Tibial nerve (tissue), 4 donors: ENCODE measurements at regions not wholly inside any gene's neighbourhood (a gene's known extent, or its start where the extent isn't known, plus 50 kb on each side); places are given as distances from the start of the nearest gene placed in this dataset.

Experiments
- DNase-seq, 2 donors: peaks; one replicate each; pipeline ENCODE4 v3.0.0-alpha.2; 2019; ENCODE audit warnings: low spot score in 2 of 2
- H3K27ac ChIP-seq, 4 donors: fragments of 200-600 bp; sonication (generic) in 3 of 4; one replicate each; pipeline ENCODE4 v1.5.1; 2017 to 2019; ENCODE audit warnings: mild to moderate bottlenecking in 1 of 4
- H3K27me3 ChIP-seq, 2 donors: fragments of 200-600 bp; sonication (generic) in 1 of 2; one replicate each; pipeline versions ENCODE4 v1.5.1 to v1.6.0; 2017 to 2019
- H3K36me3 ChIP-seq, 3 donors: fragments of 200-600 bp; sonication (generic); one replicate each; pipeline ENCODE4 v1.5.1; 2018 to 2019
- H3K4me1 ChIP-seq, 4 donors: fragments of 200-600 bp; sonication (generic) in 3 of 4; one replicate each; pipeline ENCODE4 v1.5.1; 2017 to 2019
- H3K4me3 ChIP-seq, 4 donors: fragments of 200-600 bp; sonication (generic) in 3 of 4; one replicate each; pipeline ENCODE4 v1.5.1; 2017 to 2019; ENCODE audit warnings: mild to moderate bottlenecking in 1 of 4, moderate library complexity in 1 of 4
- H3K9me3 ChIP-seq, 4 donors: fragments of 200-600 bp; sonication (generic) in 3 of 4; one replicate each; pipeline ENCODE4 v1.5.1; 2017 to 2019
- CTCF ChIP-seq, 5 experiments: fragments of 200-600 bp in 3 of 5; fragments of 450-650 bp in 2 of 5; sonication (generic) in 3 of 5; IDR thresholded peaks; one replicate each; pipeline ENCODE4 v1.5.1; 2016 to 2019; ENCODE audit warnings: antibody characterized with exemption in 5 of 5, mild to moderate bottlenecking in 3 of 5, moderate library complexity in 2 of 5
- EP300 ChIP-seq, 2 donors: sonication (generic); formaldehyde crosslinking; IDR thresholded peaks; one replicate each; pipeline ENCODE4 v1.6.1; 2017; ENCODE audit warnings: antibody characterized with exemption in 2 of 2, mild to moderate bottlenecking in 1 of 2
- POLR2A ChIP-seq, 2 donors: fragments of 450-650 bp; IDR thresholded peaks; one replicate each; pipeline ENCODE4 v1.6.1; 2017; ENCODE audit warnings: antibody characterized with exemption in 2 of 2, mild to moderate bottlenecking in 2 of 2, moderate library complexity in 2 of 2
- WGBS, 2 donors: methylation state at CpG; one replicate each; pipeline ENCODE4 v1.1.5; 2018; 5-methylcytosine and 5-hydroxymethylcytosine counted together

GRCh38 chr16:7124701-7125100 is 207.9 kb upstream of the RBFOX1 start:
- Histone ChIP-seq H3K27ac (no peak overlapping the region), H3K27me3 (no peaks in the 10 kb centered on the region), H3K36me3 (no peaks in the 10 kb centered on the region), H3K4me3 (no peak overlapping the region), H3K9me3 (no peaks in the 10 kb centered on the region), H3K4me1 (no peaks in the 10 kb centered on the region)
- 49 to 50% methylated on average over 5 of the region's 5 CpGs for WGBS, 2 donors
- no peak for DNase-seq
- no peak for TF ChIP-seq EP300 (IDR thresholded peaks at IDR 0.05)
- no peak for TF ChIP-seq CTCF (IDR thresholded peaks at IDR 0.05)
- no peak for TF ChIP-seq POLR2A (IDR thresholded peaks at IDR 0.05)

DNA sequence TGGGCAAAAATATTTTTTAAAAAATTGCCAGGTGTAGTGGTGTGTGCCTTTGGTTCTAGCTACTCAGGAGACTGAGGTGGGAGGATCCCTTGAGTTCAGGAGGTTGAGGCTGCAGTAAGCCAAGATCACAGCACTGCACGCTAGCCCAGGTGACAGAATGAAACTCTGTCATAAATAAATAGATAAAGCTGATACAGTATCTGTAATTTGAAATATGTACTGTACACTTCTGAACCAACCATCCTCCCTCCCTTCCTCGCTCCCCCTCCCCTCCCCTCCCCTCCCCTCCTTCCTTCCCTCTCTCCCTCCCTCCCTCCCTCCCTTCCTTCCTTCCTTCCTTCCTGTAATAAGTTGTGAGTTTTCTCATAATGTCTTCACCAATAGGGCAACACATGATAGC is 208.4 kb upstream of the RBFOX1 start:
- no peaks in the 10 kb centered on the region for H3K4me1 ChIP-seq
- no peak for DNase-seq
- WGBS, 2 donors, result 71 to 83% methylated on average over 2 of the region's 2 CpGs
- H3K27ac ChIP-seq, result no peak overlapping the region
- TF ChIP-seq POLR2A (IDR thresholded peaks at IDR 0.05) (no peak), CTCF (IDR thresholded peaks at IDR 0.05) (no peak), EP300 (IDR thresholded peaks at IDR 0.05) (no peak)
- no peaks in the 10 kb centered on the region for H3K36me3 ChIP-seq
- H3K27me3 ChIP-seq, result no peaks in the 10 kb centered on the region
- H3K4me3 ChIP-seq, result no peak overlapping the region
- H3K9me3 ChIP-seq, result no peaks in the 10 kb centered on the region

DNA sequence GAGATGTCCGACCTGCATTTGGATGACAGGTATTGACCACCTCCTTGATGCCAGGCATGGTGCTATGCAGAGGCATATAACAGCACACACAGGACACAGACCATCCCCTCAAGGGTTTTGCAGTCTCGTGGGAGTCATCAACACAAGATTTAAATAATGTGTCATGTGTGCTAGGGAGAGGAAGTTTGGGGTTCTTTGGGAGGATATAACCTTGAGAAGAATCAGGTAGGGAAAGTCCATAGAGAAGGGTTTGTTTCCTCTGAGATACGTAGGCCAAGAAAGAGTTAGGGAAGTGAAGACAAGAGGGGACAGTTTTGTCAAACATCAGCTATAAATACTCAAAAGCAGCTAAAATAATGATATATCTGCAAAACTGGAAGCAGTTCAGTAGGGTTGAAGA is 215.9 kb upstream of the RBFOX1 start:
- WGBS, 2 donors, result 62 to 70% methylated on average over 3 of the region's 3 CpGs
- Histone ChIP-seq H3K4me3 (no peak overlapping the region), H3K27me3 (no peaks in the 10 kb centered on the region), H3K36me3 (no peaks in the 10 kb centered on the region), H3K27ac (no peak overlapping the region), H3K9me3 (no peaks in the 10 kb centered on the region), H3K4me1 (no peaks in the 10 kb centered on the region)
- TF ChIP-seq POLR2A (IDR thresholded peaks at IDR 0.05) (no peak), EP300 (IDR thresholded peaks at IDR 0.05) (no peak), CTCF (IDR thresholded peaks at IDR 0.05) (no peak)
- no peak for DNase-seq

- no peak for DNase-seq
- Histone ChIP-seq H3K4me1 (no peaks in the 10 kb centered on the region), H3K36me3 (no peaks in the 10 kb centered on the region), H3K27me3 (no peaks in the 10 kb centered on the region), H3K9me3 (no peaks in the 10 kb centered on the region), H3K4me3 (no peak overlapping the region), H3K27ac (no peak overlapping the region)
- TF ChIP-seq POLR2A (IDR thresholded peaks at IDR 0.05) (no peak), CTCF (IDR thresholded peaks at IDR 0.05) (no peak), EP300 (IDR thresholded peaks at IDR 0.05) (no peak)
- WGBS, 2 donors, result 86 to 88% methylated on average over 5 of the region's 5 CpGs
These were observed 216.7 kb upstream of the RBFOX1 start for GRCh38 chr16:7115898-7116297.

DNA sequence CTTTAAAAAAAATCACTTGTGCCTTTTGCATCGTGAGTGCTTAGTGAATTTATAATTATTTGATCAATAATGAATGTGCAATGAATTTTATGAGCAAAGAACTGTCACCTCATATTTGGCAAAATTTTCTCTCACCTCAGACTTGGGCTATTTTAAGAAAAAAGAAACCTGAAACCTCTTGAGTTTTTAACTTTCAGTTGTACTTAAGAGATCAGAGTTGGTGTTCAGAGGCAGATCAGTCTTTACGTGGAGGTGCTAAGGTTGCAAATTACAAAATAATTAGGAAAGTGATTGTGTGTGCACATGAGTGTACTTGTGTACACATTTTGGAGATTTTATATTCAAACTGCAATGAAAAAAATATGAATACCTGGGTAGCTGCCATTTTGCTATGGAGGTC is 218.7 kb upstream of the RBFOX1 start:
- DNase-seq, result no peak
- Histone ChIP-seq H3K27me3 (no peaks in the 10 kb centered on the region), H3K36me3 (no peaks in the 10 kb centered on the region), H3K4me1 (no peaks in the 10 kb centered on the region), H3K9me3 (no peaks in the 10 kb centered on the region), H3K27ac (no peak overlapping the region), H3K4me3 (no peak overlapping the region)
- no peak for TF ChIP-seq EP300 (IDR thresholded peaks at IDR 0.05)
- no peak for TF ChIP-seq CTCF (IDR thresholded peaks at IDR 0.05)
- no peak for TF ChIP-seq POLR2A (IDR thresholded peaks at IDR 0.05)
- 75 to 79% methylated on average over 2 of the region's 2 CpGs for WGBS, 2 donors
